ENCODE measurements at regions not wholly inside any gene's neighbourhood (a gene's known extent, or its start where the extent isn't known, plus 50 kb on each side); places are given as distances from the start of the nearest gene placed in this dataset.

DNA sequence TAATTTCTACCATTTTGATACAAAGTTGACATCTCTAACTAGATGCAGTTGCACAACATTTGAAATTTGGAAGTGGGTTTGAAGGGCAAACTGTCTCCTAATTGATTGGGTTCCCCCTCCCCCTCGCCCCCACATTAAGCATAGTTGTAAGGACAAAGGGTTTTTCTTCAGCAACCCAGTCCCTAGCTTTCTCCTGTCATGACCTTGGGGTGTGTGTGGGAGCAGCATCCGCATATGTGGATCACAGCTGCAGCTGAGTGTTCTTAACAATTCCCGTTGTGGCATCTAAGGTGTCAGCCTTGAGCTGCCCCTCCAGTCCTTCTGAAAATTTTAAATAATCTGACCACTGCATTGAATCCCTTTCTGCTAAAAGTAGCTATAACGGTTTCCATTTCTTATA, 141.3 kb upstream of the CDH10 start:
- Mint-ChIP-seq H3K27me3 (ENCODE audit: insufficient read depth) (no peaks in the 10 kb centered on the region), H3K36me3 (ENCODE audit: low read depth) (no peaks in the 10 kb centered on the region; the same call in 1 of the 2 replicates), H3K27ac (no peak overlapping the region), H3K4me1 (ENCODE audit: low read depth) (no peaks in the 10 kb centered on the region; the same call in 1 of the 2 replicates), H3K9me3 (peaks cover 11% of the 10 kb centered on the region), H3K4me3 (no peak overlapping the region)
- DNase-seq: no peak
- no peak for TF ChIP-seq CTCF (IDR thresholded peaks at IDR 0.05)

- Mint-ChIP-seq H3K4me3 (no peak overlapping the region), H3K36me3 (ENCODE audit: low read depth) (no peaks in the 10 kb centered on the region; the same call in 1 of the 2 replicates), H3K27ac (no peak overlapping the region), H3K4me1 (ENCODE audit: low read depth) (no peaks in the 10 kb centered on the region), H3K27me3 (ENCODE audit: insufficient read depth) (no peaks in the 10 kb centered on the region), H3K9me3 (peaks cover 11% of the 10 kb centered on the region)
- no peak for TF ChIP-seq CTCF (IDR thresholded peaks at IDR 0.05)
- no peak for DNase-seq
Measured at GRCh38 chr5:24783596-24783995, 138.8 kb upstream of the CDH10 start.

- no peaks in the 10 kb centered on the region for H3K4me1 Mint-ChIP-seq (ENCODE audit: low read depth)
- H3K36me3 Mint-ChIP-seq (ENCODE audit: low read depth): peaks cover 3% of the 10 kb centered on the region; the same call in 1 of the 2 replicates
- H3K27me3 Mint-ChIP-seq (ENCODE audit: insufficient read depth): no peaks in the 10 kb centered on the region
- TF ChIP-seq CTCF (IDR thresholded peaks at IDR 0.05): no peak
- H3K4me3 Mint-ChIP-seq: no peak overlapping the region
- H3K27ac Mint-ChIP-seq: no peak overlapping the region
- DNase-seq: no peak
- H3K9me3 Mint-ChIP-seq: peaks cover 20% of the 10 kb centered on the region
Measured at GRCh38 chr5:24777392-24777791, 132.6 kb upstream of the CDH10 start.

DNA sequence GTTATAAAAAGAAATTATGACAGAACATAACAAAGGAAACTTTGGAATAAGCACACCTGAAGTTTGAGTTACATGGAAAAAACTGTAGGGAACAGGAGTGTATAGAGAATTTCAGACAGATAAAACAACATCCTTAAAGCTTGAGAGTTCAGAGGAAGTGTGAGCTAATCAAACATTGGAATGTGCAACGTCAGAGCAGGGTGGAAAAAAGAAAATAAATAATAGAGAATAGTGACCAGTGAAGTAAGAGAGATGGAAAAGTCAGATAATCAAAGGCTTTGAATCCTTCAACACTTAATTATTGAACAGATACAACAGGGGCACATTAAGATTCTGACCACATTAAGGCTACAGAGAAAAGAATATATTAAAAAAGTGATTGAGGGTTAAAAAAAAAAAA, 128.5 kb upstream of the CDH10 start:
- Mint-ChIP-seq H3K4me1 (ENCODE audit: low read depth) (no peaks in the 10 kb centered on the region), H3K27me3 (ENCODE audit: insufficient read depth) (no peaks in the 10 kb centered on the region; the same call in 1 of the 2 replicates), H3K36me3 (ENCODE audit: low read depth) (0 out of 2 replicates have a peak, but pooled peaks cover 3% of the 10 kb centered on the region), H3K4me3 (no peak overlapping the region), H3K9me3 (peaks cover 28% of the 10 kb centered on the region), H3K27ac (no peak overlapping the region)
- DNase-seq: no peak
- TF ChIP-seq CTCF (IDR thresholded peaks at IDR 0.05): no peak

- H3K9me3 Mint-ChIP-seq: peaks cover 43% of the 10 kb centered on the region
- H3K36me3 Mint-ChIP-seq (ENCODE audit: low read depth): no peaks in the 10 kb centered on the region
- H3K27me3 Mint-ChIP-seq (ENCODE audit: insufficient read depth): no peaks in the 10 kb centered on the region; the same call in 1 of the 2 replicates
- no peak for TF ChIP-seq CTCF (IDR thresholded peaks at IDR 0.05)
- no peaks in the 10 kb centered on the region for H3K4me1 Mint-ChIP-seq (ENCODE audit: low read depth)
- no peak overlapping the region for H3K4me3 Mint-ChIP-seq
- H3K27ac Mint-ChIP-seq: no peak overlapping the region
- DNase-seq: no peak
Measured at GRCh38 chr5:24767086-24767485, 122.3 kb upstream of the CDH10 start.

- DNase-seq: no peak
- Mint-ChIP-seq H3K4me3 (no peak overlapping the region), H3K9me3 (peaks cover 48% of the 10 kb centered on the region), H3K36me3 (ENCODE audit: low read depth) (no peaks in the 10 kb centered on the region), H3K27me3 (ENCODE audit: insufficient read depth) (no peaks in the 10 kb centered on the region), H3K27ac (no peak overlapping the region), H3K4me1 (ENCODE audit: low read depth) (no peaks in the 10 kb centered on the region)
- TF ChIP-seq CTCF (IDR thresholded peaks at IDR 0.05): no peak
Measured at GRCh38 chr5:24765219-24765618, 120.4 kb upstream of the CDH10 start.
